Mesothelial cell of epicardium (in vitro differentiated cells): ENCODE measurements at regions not wholly inside any gene's neighbourhood (a gene's known extent, or its start where the extent isn't known, plus 50 kb on each side); places are given as distances from the start of the nearest gene placed in this dataset.
A peak's percentile ranks its signal among the peaks of the same experiment; 100 is the strongest.

Source experiments
- DNase-seq, 2 experiments: peaks; one replicate each; pipeline ENCODE4 v3.0.0; 2021; ENCODE audit warnings: low spot score in 2 of 2; ENCODE audit not compliant: unreplicated experiment in 2 of 2
- H3K27ac Mint-ChIP-seq: 2 replicates; pipeline ENCODE4 v1.8.0; 2021; ENCODE audit warnings: mixed read lengths
- H3K27me3 Mint-ChIP-seq: 2 replicates; pipeline ENCODE4 v1.8.0; 2021; ENCODE audit warnings: low read depth, mixed read lengths
- H3K36me3 Mint-ChIP-seq: 2 replicates; pipeline ENCODE4 v1.8.0; 2021; ENCODE audit warnings: mixed read lengths
- H3K4me1 Mint-ChIP-seq: 2 replicates; pipeline ENCODE4 v1.8.0; 2021; ENCODE audit warnings: mixed read lengths
- H3K4me3 Mint-ChIP-seq: 2 replicates; pipeline ENCODE4 v1.8.0; 2021; ENCODE audit warnings: mild to moderate bottlenecking, moderate library complexity, mixed read lengths
- H3K9me3 Mint-ChIP-seq: 2 replicates; pipeline ENCODE4 v1.8.0; 2021; ENCODE audit warnings: mixed read lengths
- CTCF ChIP-seq: fragments of 200-600 bp; sonication (generic); IDR thresholded peaks from one replicate; pipeline ENCODE4 v1.5.0; 2021; ENCODE audit warnings: antibody characterized with exemption; ENCODE audit not compliant: unreplicated experiment

- no peaks in the 10 kb centered on the region for H3K27me3 Mint-ChIP-seq
Measured at GRCh38 chr7:136412952-136413351, 435.8 kb upstream of the MTPN start.

GRCh38 chr7:136405931-136406777 lies 429.0 kb upstream of the MTPN start:
- Mint-ChIP-seq H3K9me3 (no peaks in the 10 kb centered on the region), H3K36me3 (no peaks in the 10 kb centered on the region), H3K4me3 (peak overlapping the region; percentile 70), H3K4me1 (peaks cover 23% of the 10 kb centered on the region), H3K27me3 (no peaks in the 10 kb centered on the region), H3K27ac (no peak overlapping the region)
- peak in 1 of 2 experiments; percentile 42 for DNase-seq
- peak; percentile 94 for TF ChIP-seq CTCF

More at GRCh38 chr7:136412952-136413351, 435.8 kb upstream of the MTPN start:
- Mint-ChIP-seq H3K27ac (no peak overlapping the region), H3K4me3 (no peak overlapping the region), H3K9me3 (no peaks in the 10 kb centered on the region), H3K36me3 (no peaks in the 10 kb centered on the region), H3K4me1 (peaks cover 4% of the 10 kb centered on the region)
- no peak for TF ChIP-seq CTCF
- no peak for DNase-seq

GRCh38 chr7:136403591-136403990 lies 426.4 kb upstream of the MTPN start:
- peaks cover 20% of the 10 kb centered on the region for H3K4me1 Mint-ChIP-seq
- no peak overlapping the region for H3K4me3 Mint-ChIP-seq
- no peaks in the 10 kb centered on the region for H3K9me3 Mint-ChIP-seq
- TF ChIP-seq CTCF, result no peak
- no peaks in the 10 kb centered on the region for H3K36me3 Mint-ChIP-seq
- H3K27me3 Mint-ChIP-seq, result no peaks in the 10 kb centered on the region
- DNase-seq, result no peak
- H3K27ac Mint-ChIP-seq, result no peak overlapping the region

- no peaks in the 10 kb centered on the region for H3K36me3 Mint-ChIP-seq
- H3K4me1 Mint-ChIP-seq, result peaks cover 11% of the 10 kb centered on the region
- H3K27me3 Mint-ChIP-seq, result no peaks in the 10 kb centered on the region
- no peak overlapping the region for H3K27ac Mint-ChIP-seq
- H3K4me3 Mint-ChIP-seq, result no peak overlapping the region
- TF ChIP-seq CTCF, result no peak
- no peak for DNase-seq
- H3K9me3 Mint-ChIP-seq, result no peaks in the 10 kb centered on the region
Measured at GRCh38 chr7:136400877-136401276, 423.7 kb upstream of the MTPN start.

GRCh38 chr7:136399385-136399784 lies 422.2 kb upstream of the MTPN start:
- no peak for TF ChIP-seq CTCF
- no peak for DNase-seq
- Mint-ChIP-seq H3K9me3 (no peaks in the 10 kb centered on the region), H3K36me3 (no peaks in the 10 kb centered on the region), H3K27ac (no peak overlapping the region), H3K27me3 (no peaks in the 10 kb centered on the region), H3K4me3 (no peak overlapping the region), H3K4me1 (peaks cover 3% of the 10 kb centered on the region)
